Mammary epithelial cell (primary cell): ENCODE measurements at regions not wholly inside any gene's neighbourhood (a gene's known extent, or its start where the extent isn't known, plus 50 kb on each side); places are given as distances from the start of the nearest gene placed in this dataset.

ENCODE experiments used
- CTCF ChIP-seq, 2 donors: IDR thresholded peaks in 1 of 2; conservative IDR thresholded peaks in 1 of 2; 2 replicates each; pipeline ENCODE4 v1.5.1; 2011 to 2012; ENCODE audit warnings: inconsistent platforms in 2 of 2, low read length in 2 of 2, mild to moderate bottlenecking in 2 of 2, control low read depth in 1 of 2, low read depth in 1 of 2; ENCODE audit not compliant: insufficient read depth in 1 of 2; ENCODE audit errors: extremely low read depth in 1 of 2
- EZH2 ChIP-seq: IDR thresholded peaks from 2 replicates; pipeline ENCODE4 v1.6.1; 2012; ENCODE audit warnings: low read length, inconsistent platforms, borderline replicate concordance

DNA sequence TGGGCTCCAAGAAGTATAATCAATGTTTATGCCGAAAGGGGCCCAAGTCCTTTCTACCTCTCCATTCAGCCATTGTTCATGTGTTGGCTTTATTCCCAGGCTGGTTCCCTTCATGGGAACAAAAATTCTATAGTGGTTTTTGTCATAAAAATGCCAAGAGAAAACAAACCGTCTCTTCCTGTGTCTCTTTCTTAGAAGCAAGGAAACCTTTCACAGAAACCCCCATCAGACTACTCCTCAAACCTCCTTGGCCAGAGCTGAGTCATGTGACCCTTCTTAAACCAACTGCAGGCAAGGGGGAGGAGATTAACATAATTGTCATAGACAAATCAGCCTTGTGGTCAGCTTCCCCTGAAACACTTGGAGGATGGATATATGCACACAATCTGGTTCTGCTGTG lies 75.1 kb upstream of the TANK start:
- TF ChIP-seq CTCF (conservative IDR thresholded peaks at IDR 0.05 in 1 of 2, IDR thresholded peaks at IDR 0.05 in 1 of 2; ENCODE audit: extremely low read depth in 1 of 2, insufficient read depth in 1 of 2, low read depth in 1 of 2, low read length in 2 of 2), result no peak
- no peak for TF ChIP-seq EZH2
